GM12891 (cell line): ENCODE measurements at regions not wholly inside any gene's neighbourhood (a gene's known extent, or its start where the extent isn't known, plus 50 kb on each side); places are given as distances from the start of the nearest gene placed in this dataset.

ENCODE experiments used
- POLR2A ChIP-seq: IDR thresholded peaks from 2 replicates; pipeline ENCODE4 v1.6.1; 2011; ENCODE audit warnings: low read depth, low read length, control low read depth
- POLR2AphosphoS5 ChIP-seq: IDR thresholded peaks from 2 replicates; pipeline ENCODE4 v1.6.1; 2011; ENCODE audit warnings: low read depth, low read length, control low read depth
- POU2F2 ChIP-seq: IDR thresholded peaks from 2 replicates; pipeline ENCODE4 v1.6.1; 2011; ENCODE audit warnings: low read depth, mild to moderate bottlenecking, control low read depth, low read length, moderate library complexity
- TAF1 ChIP-seq: IDR thresholded peaks from 2 replicates; pipeline ENCODE4 v1.6.1; 2011; ENCODE audit warnings: low read depth, low read length, control low read depth

- TF ChIP-seq POLR2AphosphoS5, result no peak
- no peak for TF ChIP-seq POLR2A
- no peak for TF ChIP-seq TAF1
- TF ChIP-seq POU2F2, result no peak
These were observed 159.0 kb downstream of the NSUN3 start for GRCh38 chr3:94221829-94222228.
